GM19372 (cell line): ENCODE measurements at regions not wholly inside any gene's neighbourhood (a gene's known extent, or its start where the extent isn't known, plus 50 kb on each side); places are given as distances from the start of the nearest gene placed in this dataset.

Experiments used
- ATAC-seq: cut with Tn5 transposase; IDR thresholded peaks from one replicate; pipeline ENCODE4 v1.9.1; 2021; ENCODE audit warnings: mild to moderate bottlenecking, low read depth, moderate library complexity; ENCODE audit not compliant: unreplicated experiment

DNA sequence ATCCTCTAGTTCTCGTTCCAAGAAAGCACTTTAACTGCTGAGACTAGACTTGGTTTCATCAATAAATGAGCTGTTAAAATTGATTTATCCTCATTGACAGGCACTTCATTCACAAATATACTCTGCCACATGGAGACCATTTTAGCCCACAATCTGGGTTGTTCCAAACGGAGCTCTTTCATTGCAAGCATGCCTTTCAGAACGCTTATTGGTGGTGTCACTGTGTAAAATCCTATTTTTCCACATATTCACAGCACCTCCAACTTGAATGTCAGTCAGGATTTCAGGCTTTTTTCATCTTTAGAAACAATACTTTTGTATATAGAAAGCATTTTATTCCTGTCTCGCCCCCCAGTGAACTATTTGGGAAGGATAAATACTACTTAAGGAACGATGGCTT is 424.7 kb upstream of the NRP1 start:
- no peak for ATAC-seq

DNA sequence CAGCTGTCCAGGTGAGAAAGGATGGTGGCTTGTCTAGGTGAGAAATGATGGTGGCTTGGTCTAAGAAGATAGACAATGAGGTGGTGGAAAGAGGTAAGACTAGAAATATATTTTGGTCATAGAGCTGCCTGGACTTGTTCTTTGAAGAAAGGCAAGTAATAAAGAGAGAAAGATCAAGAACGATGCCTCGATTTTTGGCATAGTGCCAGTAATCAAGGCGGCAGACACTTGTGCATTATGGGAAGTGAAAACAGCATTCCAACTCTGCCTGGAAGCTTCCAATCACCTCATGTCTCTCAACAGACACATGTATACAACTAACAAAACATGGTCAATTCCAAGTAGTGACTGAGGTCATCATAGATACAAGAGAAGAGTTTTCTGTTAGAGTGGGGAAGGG is 423.8 kb upstream of the NRP1 start:
- no peak for ATAC-seq

GRCh38 chr10:33754052-33754451 is 419.6 kb upstream of the NRP1 start:
- no peak for ATAC-seq

GRCh38 chr10:33753389-33753788 is 418.9 kb upstream of the NRP1 start:
- ATAC-seq = no peak

GRCh38 chr10:33749790-33750189 is 415.3 kb upstream of the NRP1 start:
- ATAC-seq = no peak

DNA sequence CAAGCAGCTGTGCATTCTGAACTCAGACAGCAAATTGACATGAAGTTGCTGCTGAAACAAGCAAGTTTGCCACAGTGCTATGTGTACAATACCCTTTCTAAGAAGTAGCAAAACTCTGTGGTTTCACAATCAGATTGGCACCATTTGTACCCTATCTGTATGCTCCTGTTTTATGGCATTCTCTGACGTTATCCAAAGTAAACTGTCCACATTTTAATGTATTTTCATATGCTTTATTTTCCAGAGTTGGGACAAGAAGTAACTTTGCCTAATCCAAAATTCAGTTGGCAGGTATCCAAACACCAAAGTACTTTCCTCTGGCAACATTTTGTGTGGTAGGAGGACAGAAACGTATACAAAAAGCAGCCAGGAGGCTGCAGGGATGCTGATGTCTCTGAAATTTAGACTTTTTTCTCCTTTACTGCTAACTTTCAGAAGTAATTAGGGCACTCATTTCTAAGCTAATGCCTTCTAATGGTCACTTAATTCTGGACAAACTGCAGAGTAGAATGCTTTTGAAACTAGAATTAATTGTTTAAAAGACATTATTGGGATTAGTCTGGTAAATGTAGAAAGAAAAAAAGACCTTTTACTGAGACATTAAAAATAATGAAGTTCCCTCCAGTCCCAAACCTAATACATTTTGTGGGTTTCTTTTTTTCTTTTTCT is 414.7 kb upstream of the NRP1 start:
- no peak for ATAC-seq

GRCh38 chr10:33746836-33747268 is 412.4 kb upstream of the NRP1 start:
- ATAC-seq = no peak

GRCh38 chr10:33746186-33746585 is 411.7 kb upstream of the NRP1 start:
- ATAC-seq = no peak

DNA sequence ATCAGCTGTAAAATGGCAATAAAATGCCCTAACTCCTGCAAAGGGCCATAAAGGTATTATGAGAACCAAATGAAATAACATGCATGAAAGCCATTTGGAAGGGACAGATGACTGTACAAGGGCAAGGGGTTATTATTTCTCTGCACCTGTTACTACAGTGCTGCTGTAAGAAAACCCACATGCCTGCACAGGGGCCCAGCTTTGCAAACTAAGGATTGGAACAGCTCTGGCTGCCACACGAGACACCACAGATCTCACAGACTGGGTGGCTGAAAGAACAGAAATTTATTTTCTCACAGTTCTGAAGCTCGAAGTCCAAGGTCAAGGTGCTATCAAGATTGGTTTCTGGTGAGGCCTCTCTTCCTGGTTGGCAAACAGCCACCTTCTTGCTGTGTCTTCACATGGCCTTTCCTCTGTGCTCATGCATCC is 409.0 kb upstream of the NRP1 start:
- no peak for ATAC-seq

GRCh38 chr10:33739031-33739430 is 404.6 kb upstream of the NRP1 start:
- no peak for ATAC-seq

- ATAC-seq = no peak
Observed at GRCh38 chr10:33735464-33735923, 401.0 kb upstream of the NRP1 start.

DNA sequence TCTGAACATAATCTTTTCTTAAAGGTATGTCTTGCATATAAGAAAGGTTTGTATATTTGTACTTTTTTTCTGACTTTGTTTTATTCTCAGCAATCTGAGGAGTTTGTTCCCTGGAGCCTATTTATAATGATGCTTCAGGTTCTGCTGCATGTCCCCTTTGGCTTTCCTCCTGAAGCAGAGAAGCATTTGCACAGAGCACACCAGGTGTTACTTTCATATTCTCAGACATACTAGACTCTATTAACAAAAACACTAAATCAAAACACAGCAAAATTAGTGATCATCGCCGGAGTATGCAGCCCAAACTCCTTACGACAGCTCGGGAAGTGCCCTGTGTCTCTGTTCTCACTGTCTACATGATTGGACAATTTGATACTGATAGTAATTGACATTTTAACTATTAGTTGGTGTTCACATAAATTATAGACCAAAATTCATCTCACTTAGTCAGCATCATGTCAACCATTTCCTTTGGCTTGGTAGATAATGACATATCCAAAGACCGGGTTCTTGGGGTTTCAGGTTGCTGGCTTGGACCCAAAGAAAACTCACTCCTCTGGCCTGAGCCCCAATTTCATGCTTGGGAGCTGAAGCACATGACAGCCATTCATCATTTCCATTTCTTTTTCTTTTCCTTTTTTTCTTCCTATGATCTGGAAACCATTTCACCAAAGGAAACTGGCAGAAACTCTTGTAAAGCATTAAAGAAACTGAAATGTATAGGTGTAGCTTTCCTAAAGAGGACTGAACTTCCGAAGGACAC is 400.1 kb upstream of the NRP1 start:
- ATAC-seq = no peak

DNA sequence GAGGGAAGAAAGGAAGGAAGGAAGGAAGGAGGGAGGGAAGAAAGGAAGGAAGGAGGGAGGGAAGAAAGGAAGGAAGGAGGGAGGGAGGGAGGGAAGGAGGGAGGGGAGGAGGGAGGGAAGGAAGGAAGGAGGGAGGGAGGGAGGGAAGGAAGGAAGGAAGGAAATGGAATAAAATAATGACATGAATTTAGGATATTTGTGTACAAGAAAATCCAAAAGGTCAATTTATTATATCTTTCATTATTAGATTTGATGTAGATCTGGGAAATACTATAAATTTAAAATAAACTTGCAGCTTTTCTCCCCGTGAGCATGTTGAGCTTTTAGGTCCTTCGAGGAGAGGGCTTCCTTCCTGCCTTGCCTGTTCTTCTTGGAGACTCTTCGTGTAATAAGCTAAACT is 398.6 kb upstream of the NRP1 start:
- no peak for ATAC-seq

- no peak for ATAC-seq
Observed at GRCh38 chr10:33732161-33732680, 397.8 kb upstream of the NRP1 start.

GRCh38 chr10:33731322-33731721 is 396.9 kb upstream of the NRP1 start:
- ATAC-seq = no peak

DNA sequence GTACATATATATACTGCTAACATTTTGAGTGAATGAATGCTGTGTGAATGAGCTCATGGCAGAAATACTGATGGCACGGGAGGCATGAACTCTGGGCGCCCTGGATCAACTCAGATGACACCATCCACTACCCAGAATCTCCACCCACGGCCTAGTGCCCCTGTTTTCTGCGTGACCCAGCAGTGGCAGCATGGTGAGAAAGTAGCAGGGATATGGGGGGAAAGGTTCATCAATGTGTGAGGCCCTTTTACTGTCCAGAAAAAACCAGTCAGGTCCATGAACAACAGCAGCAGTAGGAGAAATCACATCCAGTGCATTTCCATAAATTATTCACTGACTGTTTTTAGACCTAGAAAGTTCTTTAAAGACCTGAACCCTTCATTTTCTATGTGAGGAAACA is 391.0 kb upstream of the NRP1 start:
- no peak for ATAC-seq

DNA sequence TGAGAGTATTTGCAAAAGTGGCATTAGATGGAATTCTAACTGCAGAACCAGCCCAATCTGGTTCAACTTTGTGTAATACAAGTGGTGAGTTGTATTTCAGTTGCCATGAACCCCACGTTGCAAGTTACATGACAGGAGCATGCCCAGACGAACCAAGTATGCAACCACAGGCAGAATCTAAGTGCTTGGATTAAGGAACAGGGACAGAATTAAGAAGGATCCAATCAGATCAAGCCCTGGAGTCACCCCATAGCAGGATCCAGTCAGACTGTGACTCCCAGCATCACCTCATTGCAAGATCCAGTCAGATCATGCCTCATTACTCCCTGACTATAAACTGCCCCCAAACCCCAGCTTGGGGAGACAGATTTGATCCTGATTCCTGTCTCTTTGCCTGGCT is 388.7 kb upstream of the NRP1 start:
- no peak for ATAC-seq

GRCh38 chr10:33722067-33722466 is 387.6 kb upstream of the NRP1 start:
- no peak for ATAC-seq

DNA sequence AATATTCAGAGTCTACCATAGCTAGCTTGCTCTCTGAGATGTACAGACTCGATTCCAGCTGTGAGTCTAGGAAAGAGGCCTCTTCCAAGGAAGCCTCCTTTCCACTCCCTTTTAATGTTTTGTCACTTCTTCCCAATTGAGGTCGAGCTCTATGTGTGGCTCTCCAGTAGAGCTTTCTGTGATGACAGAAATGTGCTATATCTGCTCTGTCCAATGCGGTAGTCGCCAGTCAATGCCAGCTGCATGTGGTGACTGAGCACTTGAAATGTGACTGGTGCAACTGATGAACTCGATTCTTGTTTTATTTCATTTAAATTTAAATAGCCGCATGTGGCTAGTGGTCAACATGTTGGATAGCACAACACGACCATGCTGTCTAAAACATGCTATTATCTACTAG is 387.0 kb upstream of the NRP1 start:
- ATAC-seq = no peak

DNA sequence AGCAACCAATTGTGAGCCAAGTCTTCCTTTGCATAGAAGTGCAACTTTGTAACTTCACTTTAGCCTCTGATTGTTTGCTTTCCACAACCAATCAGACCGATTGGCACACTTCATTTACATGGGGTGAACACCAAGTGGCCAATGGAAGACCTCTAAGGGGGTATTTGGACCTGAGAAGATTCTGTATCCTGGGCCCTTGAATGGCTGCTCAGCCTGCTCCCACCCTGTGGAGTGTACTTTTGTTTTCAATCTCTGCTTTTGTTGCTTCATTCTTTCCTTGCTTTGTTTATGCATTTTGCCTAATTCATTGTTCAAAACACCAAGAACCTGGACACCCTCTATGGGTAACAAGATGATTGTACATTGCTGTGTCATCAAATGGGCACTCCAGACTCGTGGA is 385.7 kb upstream of the NRP1 start:
- no peak for ATAC-seq

DNA sequence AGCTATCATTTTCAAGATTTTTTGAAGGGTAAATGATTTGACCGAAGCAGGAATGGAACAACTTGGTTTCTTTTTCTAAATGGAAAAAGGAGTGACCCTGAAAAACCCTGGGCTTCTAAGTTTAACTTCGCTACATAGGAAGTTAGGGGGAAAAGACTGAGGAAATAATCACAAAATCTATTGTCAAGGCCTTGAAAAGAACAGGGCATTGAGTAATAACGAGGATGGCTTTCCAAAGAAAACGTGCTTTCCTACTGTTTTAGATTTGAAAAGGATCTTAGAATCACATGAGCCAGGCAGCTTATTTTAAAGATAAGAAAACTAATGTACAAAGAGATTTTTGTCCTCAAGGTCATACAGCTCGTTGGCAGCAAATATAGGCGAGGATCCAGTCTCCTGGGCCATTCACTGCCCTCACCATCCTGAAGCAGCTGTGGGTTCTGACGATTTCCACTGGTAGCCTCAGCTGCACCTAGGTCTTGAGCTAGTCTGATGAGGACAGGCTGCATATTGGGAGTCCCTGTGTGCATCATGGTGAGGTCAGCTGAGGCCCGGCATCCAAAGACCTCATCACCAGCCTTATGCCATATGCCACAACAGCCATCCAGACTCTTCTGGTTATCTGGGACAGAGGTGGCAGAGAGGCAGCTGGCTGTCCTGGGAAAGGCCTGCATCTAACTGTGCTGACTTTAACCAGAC is 384.7 kb upstream of the NRP1 start:
- ATAC-seq = no peak
